ENCODE measurements at regions not wholly inside any gene's neighbourhood (a gene's known extent, or its start where the extent isn't known, plus 50 kb on each side); places are given as distances from the start of the nearest gene placed in this dataset.
"Not testable (repeated sequence)": the region's sequence is repeated elsewhere in the genome, so short reads cannot be mapped to it uniquely, and the experiment has no call there.

DNA sequence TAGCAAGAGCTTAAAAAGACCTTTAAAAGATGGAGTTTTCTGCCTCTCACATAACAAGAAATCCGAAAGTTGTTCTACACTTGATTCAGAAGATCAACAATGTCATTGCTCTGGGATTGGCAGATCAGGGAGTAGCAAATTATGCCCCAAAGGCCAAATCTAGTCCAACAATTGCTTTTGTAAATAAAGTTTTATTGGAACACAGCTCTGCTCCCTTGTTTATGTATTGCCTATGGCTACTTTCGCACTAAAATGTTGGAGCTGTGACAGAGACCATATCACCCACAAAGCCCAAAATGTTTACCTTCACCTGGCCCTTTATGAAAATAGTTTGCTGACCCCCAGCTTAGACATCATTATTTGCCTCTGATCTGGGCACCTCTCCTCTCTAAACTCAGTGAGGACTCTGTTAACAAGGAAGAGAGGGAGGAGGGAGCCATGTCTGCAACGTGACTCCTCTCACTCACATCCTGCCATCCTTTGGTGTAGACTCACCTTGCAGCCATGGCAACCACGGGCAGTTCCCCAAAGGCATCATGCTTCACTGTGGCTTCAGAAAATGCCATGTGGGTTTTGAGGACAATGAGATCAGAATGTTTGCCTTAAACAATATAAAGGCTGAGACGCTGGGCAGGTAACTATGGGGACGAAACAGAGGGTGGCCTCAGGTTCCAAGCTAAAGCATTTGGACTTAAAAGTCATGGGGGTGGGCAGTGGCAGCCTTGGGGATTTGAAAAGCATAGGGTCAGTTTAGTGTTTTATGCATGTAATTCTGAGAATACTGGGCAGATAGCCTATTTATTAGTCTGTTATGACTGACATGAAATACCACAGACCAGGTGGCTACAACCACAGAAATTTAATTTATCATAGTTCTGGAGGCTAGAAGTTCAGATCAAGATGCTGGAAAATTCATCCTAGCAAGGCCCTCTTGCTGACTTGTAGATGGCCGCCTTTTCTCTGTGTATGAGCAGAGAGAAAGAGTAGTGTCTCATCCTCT lies 149.7 kb upstream of the TNFAIP3 start:
- TF ChIP-seq BACH2 (CRISPR knock-in tag; IDR thresholded peaks at IDR 0.05; ENCODE audit: borderline replicate concordance) (no peak), CREB5 (CRISPR knock-in tag; IDR thresholded peaks at IDR 0.05; ENCODE audit: low read depth) (no peak), ARNTL (CRISPR knock-in tag; IDR thresholded peaks at IDR 0.05; ENCODE audit: borderline replicate concordance, low read depth) (no peak), PPARA (CRISPR knock-in tag; IDR thresholded peaks at IDR 0.05; ENCODE audit: borderline replicate concordance) (no peak), ESRRG (CRISPR knock-in tag; IDR thresholded peaks at IDR 0.05) (no peak), CSDC2 (CRISPR knock-in tag; IDR thresholded peaks at IDR 0.05) (no peak)
- TF ChIP-seq, protein P1, sequence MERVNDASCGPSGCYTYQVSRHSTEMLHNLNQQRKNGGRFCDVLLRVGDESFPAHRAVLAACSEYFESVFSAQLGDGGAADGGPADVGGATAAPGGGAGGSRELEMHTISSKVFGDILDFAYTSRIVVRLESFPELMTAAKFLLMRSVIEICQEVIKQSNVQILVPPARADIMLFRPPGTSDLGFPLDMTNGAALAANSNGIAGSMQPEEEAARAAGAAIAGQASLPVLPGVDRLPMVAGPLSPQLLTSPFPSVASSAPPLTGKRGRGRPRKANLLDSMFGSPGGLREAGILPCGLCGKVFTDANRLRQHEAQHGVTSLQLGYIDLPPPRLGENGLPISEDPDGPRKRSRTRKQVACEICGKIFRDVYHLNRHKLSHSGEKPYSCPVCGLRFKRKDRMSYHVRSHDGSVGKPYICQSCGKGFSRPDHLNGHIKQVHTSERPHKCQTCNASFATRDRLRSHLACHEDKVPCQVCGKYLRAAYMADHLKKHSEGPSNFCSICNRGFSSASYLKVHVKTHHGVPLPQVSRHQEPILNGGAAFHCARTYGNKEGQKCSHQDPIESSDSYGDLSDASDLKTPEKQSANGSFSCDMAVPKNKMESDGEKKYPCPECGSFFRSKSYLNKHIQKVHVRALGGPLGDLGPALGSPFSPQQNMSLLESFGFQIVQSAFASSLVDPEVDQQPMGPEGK (CRISPR knock-in tag; IDR thresholded peaks at IDR 0.05; ENCODE audit: borderline replicate concordance): no peak
- ATAC-seq: no peak

- not testable (repeated sequence) for ATAC-seq
Observed at GRCh38 chr6:137718903-137719302, 148.2 kb upstream of the TNFAIP3 start.

GRCh38 chr6:137722749-137723272 lies 144.2 kb upstream of the TNFAIP3 start:
- ATAC-seq: no peak
- TF ChIP-seq CREB5 (CRISPR knock-in tag; IDR thresholded peaks at IDR 0.05; ENCODE audit: low read depth): no peak

DNA sequence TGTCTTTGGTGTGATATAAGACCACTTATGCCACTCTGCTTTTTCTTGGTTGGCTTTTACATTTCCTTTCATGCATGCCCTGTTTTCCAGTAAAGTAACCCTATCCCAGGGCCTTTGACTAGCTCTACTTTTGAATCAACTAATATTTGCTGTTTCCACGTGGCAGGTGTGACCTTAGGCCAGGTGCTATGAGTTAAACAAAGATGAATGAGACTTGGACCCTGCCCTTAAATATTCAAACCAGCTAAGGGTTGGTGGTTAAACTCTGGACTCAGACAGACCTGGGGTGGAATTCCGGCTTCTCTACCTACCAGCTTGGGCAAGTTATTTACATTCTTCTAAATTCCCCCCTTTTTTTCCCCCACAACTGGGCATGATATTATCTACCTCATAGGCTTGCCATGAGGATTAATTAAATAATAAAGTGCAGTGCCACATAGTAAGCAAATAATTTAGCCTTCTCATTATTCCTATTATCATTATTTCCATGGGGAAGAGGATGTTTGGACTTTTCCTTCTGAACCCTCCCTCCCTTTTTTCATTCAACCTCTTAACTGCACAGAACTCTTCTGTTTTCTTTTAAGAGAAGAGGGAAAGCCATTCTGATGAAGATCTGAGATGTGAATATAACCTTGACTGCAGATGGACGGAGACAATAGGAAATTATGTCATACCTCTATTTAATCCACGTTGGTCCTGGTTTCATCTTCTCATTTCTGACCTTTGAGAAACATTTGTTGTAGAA lies 143.6 kb upstream of the TNFAIP3 start:
- TF ChIP-seq ZFP3 (CRISPR knock-in tag; IDR thresholded peaks at IDR 0.05) (no peak), CREB5 (CRISPR knock-in tag; IDR thresholded peaks at IDR 0.05; ENCODE audit: low read depth) (no peak), ZFP30 (CRISPR knock-in tag; IDR thresholded peaks at IDR 0.05) (no peak), ZC3H10 (CRISPR knock-in tag; IDR thresholded peaks at IDR 0.05) (no peak), BACH2 (CRISPR knock-in tag; IDR thresholded peaks at IDR 0.05; ENCODE audit: borderline replicate concordance) (no peak)
- ATAC-seq: no peak

DNA sequence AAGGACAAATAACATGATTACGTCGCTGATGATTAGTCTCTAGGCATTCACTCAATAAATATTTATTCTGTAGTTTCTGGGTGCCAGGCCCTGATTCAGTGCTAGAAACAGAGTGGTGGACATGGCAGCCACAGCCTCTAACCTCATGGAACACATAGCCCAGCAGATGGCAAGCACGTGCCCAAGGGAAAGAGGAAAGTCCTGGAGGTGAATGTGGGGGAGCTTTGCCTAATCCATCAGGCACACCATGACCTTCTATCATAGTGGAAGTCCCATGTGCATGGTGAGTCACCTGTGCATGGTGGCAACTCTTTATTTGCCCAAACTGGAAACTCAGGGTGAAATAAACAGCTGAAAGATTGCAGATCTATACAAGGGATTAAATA lies 143.0 kb upstream of the TNFAIP3 start:
- no peak for TF ChIP-seq ZC3H10 (CRISPR knock-in tag; IDR thresholded peaks at IDR 0.05)
- no peak for TF ChIP-seq ZNF565 (CRISPR knock-in tag; conservative IDR thresholded peaks at IDR 0.05; ENCODE audit: low read depth)
- TF ChIP-seq, protein P2, sequence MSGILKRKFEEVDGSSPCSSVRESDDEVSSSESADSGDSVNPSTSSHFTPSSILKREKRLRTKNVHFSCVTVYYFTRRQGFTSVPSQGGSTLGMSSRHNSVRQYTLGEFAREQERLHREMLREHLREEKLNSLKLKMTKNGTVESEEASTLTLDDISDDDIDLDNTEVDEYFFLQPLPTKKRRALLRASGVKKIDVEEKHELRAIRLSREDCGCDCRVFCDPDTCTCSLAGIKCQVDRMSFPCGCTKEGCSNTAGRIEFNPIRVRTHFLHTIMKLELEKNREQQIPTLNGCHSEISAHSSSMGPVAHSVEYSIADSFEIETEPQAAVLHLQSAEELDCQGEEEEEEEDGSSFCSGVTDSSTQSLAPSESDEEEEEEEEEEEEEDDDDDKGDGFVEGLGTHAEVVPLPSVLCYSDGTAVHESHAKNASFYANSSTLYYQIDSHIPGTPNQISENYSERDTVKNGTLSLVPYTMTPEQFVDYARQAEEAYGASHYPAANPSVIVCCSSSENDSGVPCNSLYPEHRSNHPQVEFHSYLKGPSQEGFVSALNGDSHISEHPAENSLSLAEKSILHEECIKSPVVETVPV (CRISPR knock-in tag; IDR thresholded peaks at IDR 0.05): no peak
- no peak for TF ChIP-seq ARNTL (CRISPR knock-in tag; IDR thresholded peaks at IDR 0.05; ENCODE audit: borderline replicate concordance, low read depth)

More for the DNA sequence above, 143.0 kb upstream of the TNFAIP3 start:
- no peak for ATAC-seq
